CD4-positive, alpha-beta T cell (primary cell): ENCODE measurements at regions not wholly inside any gene's neighbourhood (a gene's known extent, or its start where the extent isn't known, plus 50 kb on each side); places are given as distances from the start of the nearest gene placed in this dataset.
"Not testable (repeated sequence)": the region's sequence is repeated elsewhere in the genome, so short reads cannot be mapped to it uniquely, and the experiment has no call there.

Experiments used
- ATAC-seq: fragments of 200-7000 bp; cut with Tn5 transposase; one replicate; pipeline ENCODE4 v1.10.0; 2022; ENCODE audit warnings: mild to moderate bottlenecking; ENCODE audit not compliant: poor library complexity
- CTCF ChIA-PET: fragments of 350-600 bp; sonication (Branson Sonifier 250); formaldehyde crosslinking; loops from one replicate; lab custom pipeline; 2021; ENCODE audit warnings: antibody characterized with exemption, inconsistent platforms; lab: Charles Lee
- POLR2A ChIA-PET: fragments of 350-600 bp; sonication (Branson Sonifier 250); formaldehyde crosslinking; loops from one replicate; lab custom pipeline; 2021; ENCODE audit warnings: antibody characterized with exemption, inconsistent platforms; lab: Charles Lee
- DNase-seq, 14 experiments: peaks; one replicate each; pipeline ENCODE4 v3.0.0-alpha.2; 2013 to 2020; ENCODE audit warnings: mixed read lengths in 2 of 14
- H3K27ac ChIP-seq, 2 donors: one replicate each; pipeline versions ENCODE4 v1.5.1 to v1.7.0; 2013; ENCODE audit warnings: low read length in 2 of 2, low read depth in 1 of 2, mild to moderate bottlenecking in 1 of 2
- H3K27me3 ChIP-seq, 2 experiments: 1 replicate in 1 of 2; 2 replicates in 1 of 2; pipeline versions ENCODE4 v1.6.1 to v1.7.0; 2013; ENCODE audit warnings: low read length in 2 of 2, control low read depth in 1 of 2, mild to moderate bottlenecking in 1 of 2, moderate library complexity in 1 of 2; ENCODE audit not compliant: insufficient read depth in 2 of 2, control insufficient read depth in 1 of 2
- H3K36me3 ChIP-seq: one replicate; pipeline ENCODE4 v1.6.1; 2013; ENCODE audit warnings: low read length, control low read depth; ENCODE audit not compliant: insufficient read depth
- H3K4me1 ChIP-seq: one replicate; pipeline ENCODE4 v1.6.1; 2013; ENCODE audit warnings: low read length, control low read depth; ENCODE audit not compliant: insufficient read depth
- H3K4me3 ChIP-seq: one replicate; pipeline ENCODE4 v1.5.1; 2013; ENCODE audit warnings: mild to moderate bottlenecking, low read length, moderate library complexity
- H3K9me3 ChIP-seq, 2 experiments: 1 replicate in 1 of 2; 2 replicates in 1 of 2; pipeline versions ENCODE4 v1.6.1 to v1.7.0; 2013; ENCODE audit warnings: low read length in 2 of 2, mild to moderate bottlenecking in 2 of 2, control low read depth in 1 of 2, moderate library complexity in 1 of 2; ENCODE audit not compliant: control insufficient read depth in 1 of 2, insufficient read depth in 1 of 2
- H3K27ac Mint-ChIP-seq: one replicate; pipeline ENCODE4 v1.8.0; 2020; ENCODE audit warnings: mixed read lengths
- H3K27me3 Mint-ChIP-seq: one replicate; pipeline ENCODE4 v1.8.0; 2021; ENCODE audit warnings: mixed read lengths
- H3K36me3 Mint-ChIP-seq: one replicate; pipeline ENCODE4 v1.8.0; 2021; ENCODE audit warnings: low read depth, mixed read lengths
- H3K4me1 Mint-ChIP-seq: one replicate; pipeline ENCODE4 v1.8.0; 2021; ENCODE audit warnings: low read depth, mixed read lengths
- H3K4me3 Mint-ChIP-seq: one replicate; pipeline ENCODE4 v1.8.0; 2020; ENCODE audit warnings: mild to moderate bottlenecking, mixed read lengths
- H3K9me3 Mint-ChIP-seq: one replicate; pipeline ENCODE4 v1.8.0; 2020; ENCODE audit warnings: mixed read lengths
- CTCF ChIP-seq: fragments of 200-600 bp; IDR thresholded peaks from one replicate; pipeline ENCODE4 v1.8.0; 2022; ENCODE audit warnings: antibody characterized with exemption, mild to moderate bottlenecking
- intact Hi-C, 2 experiments: fragments of 100-400 bp; cut with DNase I in 1 of 2; cut with micrococcal nuclease in 1 of 2; formaldehyde crosslinking; loops; one replicate each; pipeline versions ENCODE4 v1.15.1 to v1.9.0; 2023 to 2025; cut with DNase I, micrococcal nuclease

GRCh38 chr2:172308253-172308935 lies 119.0 kb upstream of the ITGA6 start:
- H3K27me3 Mint-ChIP-seq, result no peaks in the 10 kb centered on the region

GRCh38 chr2:172311921-172312345 lies 115.5 kb upstream of the ITGA6 start:
- CTCF ChIA-PET, result no interaction called here
- Histone ChIP-seq H3K4me1 (no peaks in the 10 kb centered on the region), H3K27ac (no peak overlapping the region), H3K27me3 (no peaks in the 10 kb centered on the region), H3K9me3 (no peaks in the 10 kb centered on the region), H3K4me3 (no peak overlapping the region), H3K36me3 (no peaks in the 10 kb centered on the region)
- POLR2A ChIA-PET, result no interaction called here
- DNase-seq (no peak), ATAC-seq (no peak)
- no peak overlapping the region for H3K4me3 Mint-ChIP-seq
- TF ChIP-seq CTCF, result no peak
- no peaks in the 10 kb centered on the region for H3K36me3 Mint-ChIP-seq
- H3K9me3 Mint-ChIP-seq, result no peaks in the 10 kb centered on the region
- no peak overlapping the region for H3K27ac Mint-ChIP-seq
- H3K4me1 Mint-ChIP-seq, result no peaks in the 10 kb centered on the region
- no peaks in the 10 kb centered on the region for H3K27me3 Mint-ChIP-seq
- intact Hi-C loops, result no loop called here

More at GRCh38 chr2:172308253-172308935, 119.0 kb upstream of the ITGA6 start:
- Mint-ChIP-seq H3K4me3 (no peak overlapping the region), H3K9me3 (no peaks in the 10 kb centered on the region), H3K27ac (no peak overlapping the region), H3K36me3 (no peaks in the 10 kb centered on the region), H3K4me1 (no peaks in the 10 kb centered on the region)
- ATAC-seq (no peak), DNase-seq (no peak)
- POLR2A ChIA-PET, result no interaction called here
- Histone ChIP-seq H3K27me3 (no peaks in the 10 kb centered on the region), H3K4me1 (no peaks in the 10 kb centered on the region), H3K9me3 (no peaks in the 10 kb centered on the region), H3K36me3 (no peaks in the 10 kb centered on the region), H3K4me3 (no peak overlapping the region), H3K27ac (no peak overlapping the region)
- intact Hi-C loops, result no loop called here
- TF ChIP-seq CTCF, result no peak
- CTCF ChIA-PET, result no interaction called here

GRCh38 chr2:172313715-172314341 lies 113.6 kb upstream of the ITGA6 start:
- intact Hi-C loops, result no loop called here
- DNase-seq, result no peak
- Mint-ChIP-seq H3K36me3 (no peaks in the 10 kb centered on the region), H3K27ac (no peak overlapping the region), H3K9me3 (no peaks in the 10 kb centered on the region), H3K4me3 (no peak overlapping the region), H3K27me3 (no peaks in the 10 kb centered on the region), H3K4me1 (no peaks in the 10 kb centered on the region)
- H3K9me3 ChIP-seq, result no peaks in the 10 kb centered on the region
- no peak overlapping the region for H3K27ac ChIP-seq
- ChIA-PET POLR2A (no interaction called here), CTCF (no interaction called here)
- no peak for TF ChIP-seq CTCF
- H3K4me3 ChIP-seq, result no peak overlapping the region
- H3K4me1 ChIP-seq, result no peaks in the 10 kb centered on the region
- H3K36me3 ChIP-seq, result no peaks in the 10 kb centered on the region
- no peak for ATAC-seq
- H3K27me3 ChIP-seq, result no peaks in the 10 kb centered on the region

- H3K4me3 ChIP-seq, H3K27ac ChIP-seq, DNase-seq, H3K9me3 ChIP-seq, CTCF ChIA-PET, H3K4me3 Mint-ChIP-seq, H3K36me3 ChIP-seq, H3K9me3 Mint-ChIP-seq, H3K36me3 Mint-ChIP-seq, ATAC-seq, H3K27ac Mint-ChIP-seq, H3K4me1 ChIP-seq, H3K27me3 ChIP-seq, POLR2A ChIA-PET, H3K27me3 Mint-ChIP-seq, H3K4me1 Mint-ChIP-seq, intact Hi-C loops: not testable (repeated sequence)
These were observed 112.3 kb upstream of the ITGA6 start for GRCh38 chr2:172315070-172315469.
